ENCODE measurements at regions not wholly inside any gene's neighbourhood (a gene's known extent, or its start where the extent isn't known, plus 50 kb on each side); places are given as distances from the start of the nearest gene placed in this dataset.

- no peak for TF ChIP-seq SAP30 (IDR thresholded peaks at IDR 0.05; ENCODE audit: insufficient read depth, insufficient replicate concordance, low read length)
- TF ChIP-seq CTBP2 (IDR thresholded peaks at IDR 0.05; ENCODE audit: borderline replicate concordance, insufficient read depth, insufficient read length, low read length), result no peak
- TF ChIP-seq USF2 (IDR thresholded peaks at IDR 0.05; ENCODE audit: low read length), result no peak
- TF ChIP-seq CTCF (IDR thresholded peaks at IDR 0.05; ENCODE audit: control extremely low read depth in 1 of 3, insufficient read depth in 1 of 3, low read depth in 1 of 3, low read length in 3 of 3), result no peak
- TF ChIP-seq SIX5 (IDR thresholded peaks at IDR 0.05; ENCODE audit: low read depth, low read length), result no peak
- TF ChIP-seq CBX8 (IDR thresholded peaks at IDR 0.05; ENCODE audit: borderline replicate concordance, low read depth, low read length), result no peak
- no peak for TF ChIP-seq PHF8 (conservative IDR thresholded peaks at IDR 0.05; ENCODE audit: low read depth, low read length)
- TF ChIP-seq TEAD4 (IDR thresholded peaks at IDR 0.05; ENCODE audit: low read depth, low read length), result no peak
- TF ChIP-seq EGR1 (IDR thresholded peaks at IDR 0.05; ENCODE audit: borderline replicate concordance, low read depth, low read length), result no peak
- TF ChIP-seq CHD2 (IDR thresholded peaks at IDR 0.05; ENCODE audit: low read length), result no peak
Measured at GRCh38 chr11:10618490-10618889, 50.0 kb upstream of the LYVE1 start.

All from H1 (cell line).